A549 (cell line): ENCODE measurements at regions not wholly inside any gene's neighbourhood (a gene's known extent, or its start where the extent isn't known, plus 50 kb on each side); places are given as distances from the start of the nearest gene placed in this dataset.

ENCODE experiments used
- CTCF ChIP-seq: fragments of >200 bp; sonication (Bioruptor Twin); formaldehyde crosslinking; IDR thresholded peaks from 3 replicates; pipeline ENCODE4 v1.5.1; 2016
- POLR2A ChIP-seq: IDR thresholded peaks from 2 replicates; pipeline ENCODE4 v1.6.1; 2012; ENCODE audit warnings: mild to moderate bottlenecking, low read length
- POLR2AphosphoS2 ChIP-seq: conservative IDR thresholded peaks from 2 replicates; pipeline ENCODE4 v1.6.1; 2012; ENCODE audit warnings: low read length, improper control_type of control experiment, inconsistent platforms
- USF2 ChIP-seq: fragments of 450-650 bp; IDR thresholded peaks from 2 replicates; pipeline ENCODE4 v1.6.1; 2014; ENCODE audit warnings: antibody characterized with exemption

GRCh38 chr16:51009813-51010212 lies 141.3 kb downstream of the SALL1 start:
- no peak for TF ChIP-seq CTCF
- TF ChIP-seq POLR2A = no peak
- no peak for TF ChIP-seq POLR2AphosphoS2
- no peak for TF ChIP-seq USF2
